GM23248 (cell line): ENCODE measurements at regions not wholly inside any gene's neighbourhood (a gene's known extent, or its start where the extent isn't known, plus 50 kb on each side); places are given as distances from the start of the nearest gene placed in this dataset.

Experiments
- DNase-seq: peaks from one replicate; pipeline ENCODE4 v3.0.0-alpha.2; 2015
- H2AFZ ChIP-seq: fragments of 200-600 bp; sonication (generic); 2 replicates; pipeline ENCODE4 v1.6.1; 2016; ENCODE audit warnings: antibody characterized with exemption
- H3F3A ChIP-seq: fragments of 200-600 bp; sonication (generic); 2 replicates; pipeline ENCODE4 v1.6.1; 2016; ENCODE audit warnings: mild to moderate bottlenecking, antibody characterized with exemption, mixed run types; ENCODE audit not compliant: insufficient read depth
- H3K27ac ChIP-seq: fragments of 200-600 bp; sonication (generic); 2 replicates; pipeline ENCODE4 v1.5.1; 2016; ENCODE audit warnings: mild to moderate bottlenecking
- H3K27me3 ChIP-seq: fragments of 200-600 bp; sonication (generic); replicated peaks from 2 replicates; pipeline ENCODE4 v1.6.1; 2016; ENCODE audit warnings: mild to moderate bottlenecking; ENCODE audit not compliant: insufficient read depth
- H3K36me3 ChIP-seq: fragments of 200-600 bp; sonication (generic); 2 replicates; pipeline ENCODE4 v1.6.1; 2016; ENCODE audit warnings: low read depth, mild to moderate bottlenecking
- H3K4me1 ChIP-seq: fragments of 200-600 bp; sonication (generic); 2 replicates; pipeline ENCODE4 v1.6.1; 2016; ENCODE audit warnings: mild to moderate bottlenecking; ENCODE audit not compliant: insufficient read depth
- H3K4me2 ChIP-seq: fragments of 200-600 bp; sonication (generic); one replicate; pipeline ENCODE4 v1.6.1; 2016; ENCODE audit warnings: mild to moderate bottlenecking; ENCODE audit not compliant: unreplicated experiment
- H3K4me3 ChIP-seq: fragments of 200-600 bp; sonication (generic); 2 replicates; pipeline ENCODE4 v1.5.1; 2016; ENCODE audit warnings: mild to moderate bottlenecking
- H3K79me2 ChIP-seq: fragments of 200-600 bp; sonication (generic); 2 replicates; pipeline ENCODE4 v1.6.1; 2016; ENCODE audit warnings: mild to moderate bottlenecking; ENCODE audit not compliant: insufficient read depth
- H3K9ac ChIP-seq: fragments of 200-600 bp; sonication (generic); 2 replicates; pipeline ENCODE4 v1.6.1; 2016; ENCODE audit warnings: mild to moderate bottlenecking
- H3K9me2 ChIP-seq: fragments of 200-600 bp; sonication (generic); 2 replicates; pipeline ENCODE4 v1.6.1; 2016; ENCODE audit warnings: mixed run types, mild to moderate bottlenecking, moderate library complexity; ENCODE audit not compliant: insufficient read depth
- H3K9me3 ChIP-seq: fragments of 200-600 bp; sonication (generic); one replicate; pipeline ENCODE4 v1.6.1; 2017; ENCODE audit warnings: low read depth
- H4K20me1 ChIP-seq: fragments of 200-600 bp; sonication (generic); 2 replicates; pipeline ENCODE4 v1.6.0; 2016; ENCODE audit not compliant: insufficient read depth
- EZH2 ChIP-seq: fragments of 200-600 bp; sonication (generic); IDR thresholded peaks from 2 replicates; pipeline ENCODE4 v1.6.1; 2018; ENCODE audit warnings: antibody characterized with exemption, mild to moderate bottlenecking; ENCODE audit not compliant: insufficient read depth, poor library complexity, severe bottlenecking
- EZH2phosphoT487 ChIP-seq: fragments of 200-600 bp; sonication (generic); IDR thresholded peaks from 2 replicates; pipeline ENCODE4 v1.6.1; 2018; ENCODE audit warnings: antibody characterized with exemption, moderate library complexity, mild to moderate bottlenecking, low read depth; ENCODE audit not compliant: insufficient read depth
- WGBS, 2 experiments: methylation state at CpG; one replicate each; pipeline ENCODE4 v1.1.6; 2015 to 2017; ENCODE audit warnings: low lambda C conversion rate in 2 of 2, low coverage in 1 of 2; ENCODE audit errors: missing lambda C conversion rate in 2 of 2; 5-methylcytosine and 5-hydroxymethylcytosine counted together
- in situ Hi-C: fragments of 300-500 bp; cut with MboI; formaldehyde crosslinking; loops from 2 replicates; pipeline ENCODE4 v1.15.0; 2020

DNA sequence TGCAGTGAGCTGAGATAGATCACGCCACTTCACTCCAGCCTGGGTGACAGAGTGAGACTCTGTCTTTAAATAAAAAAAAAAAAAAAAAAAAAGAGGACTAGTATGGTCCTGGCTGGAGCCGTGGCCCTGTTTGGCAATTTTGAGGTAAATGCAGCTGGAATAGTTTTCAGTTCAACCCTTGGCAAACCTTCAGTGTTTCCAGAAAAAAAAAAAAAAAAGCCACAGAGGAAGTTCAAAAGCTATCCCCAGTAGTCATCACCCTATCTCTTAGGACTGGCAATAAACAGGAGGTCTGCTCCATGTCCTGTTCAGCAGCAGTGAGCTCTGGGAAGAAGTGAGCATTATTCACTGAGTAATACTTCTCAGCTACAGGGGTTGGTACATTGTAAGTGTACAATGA is 56.8 kb upstream of the ERRFI1 start:
- TF ChIP-seq EZH2 (no peak), EZH2phosphoT487 (no peak)
- peak overlapping the region; percentile 31 for H3K4me2 ChIP-seq
- H3K9ac ChIP-seq: peak overlapping the region; percentile 55
- peak overlapping the region; percentile 77 for H3K27ac ChIP-seq
- H3K36me3 ChIP-seq: no peaks in the 10 kb centered on the region
- WGBS, 2 experiments: 7 to 44% methylated on average over 1 to 2 of the region's 2 CpGs
- no peak overlapping the region for H2AFZ ChIP-seq
- H3K9me3 ChIP-seq: no peaks in the 10 kb centered on the region
- no peaks in the 10 kb centered on the region for H3K27me3 ChIP-seq
- peaks cover 38% of the 10 kb centered on the region for H3K4me1 ChIP-seq
- in situ Hi-C loops: no loop called here
- peaks cover 44% of the 10 kb centered on the region for H3F3A ChIP-seq
- no peak overlapping the region for H3K4me3 ChIP-seq
- DNase-seq: peak; percentile 76
- H3K79me2 ChIP-seq: no peaks in the 10 kb centered on the region
- no peaks in the 10 kb centered on the region for H3K9me2 ChIP-seq
- H4K20me1 ChIP-seq: no peaks in the 10 kb centered on the region

DNA sequence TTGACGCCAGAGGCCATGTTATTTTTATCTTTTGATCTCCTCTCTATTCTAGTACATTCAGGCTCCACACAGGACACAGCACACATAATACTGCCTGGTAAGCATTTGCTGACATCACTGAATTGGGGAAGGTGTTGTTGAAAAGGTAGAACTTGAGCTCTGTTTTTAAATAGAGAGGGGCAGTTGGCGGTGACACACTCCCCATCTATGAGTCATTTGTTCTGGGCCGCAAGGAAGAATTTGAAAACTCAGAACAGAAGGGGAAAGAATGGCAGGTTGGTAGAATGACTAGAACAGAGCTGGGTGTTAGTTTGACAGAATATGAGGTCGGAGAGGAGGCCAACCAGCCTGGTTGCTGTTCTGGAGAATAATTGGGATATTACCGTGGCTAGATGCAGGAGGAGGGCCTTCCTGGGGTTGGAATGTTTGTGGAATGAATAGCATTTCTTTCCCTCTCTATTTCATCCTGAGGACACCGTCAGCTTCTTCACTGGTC is 52.1 kb upstream of the ERRFI1 start:
- Histone ChIP-seq H3F3A (peaks cover 43% of the 10 kb centered on the region), H3K36me3 (no peaks in the 10 kb centered on the region), H3K27ac (peak overlapping the region; percentile 70), H3K9me2 (no peaks in the 10 kb centered on the region), H3K79me2 (no peaks in the 10 kb centered on the region), H3K9ac (peak overlapping the region; percentile 29), H3K4me3 (no peak overlapping the region; the same call in 1 of the 2 replicates), H3K4me2 (peak overlapping the region; percentile 48), H3K9me3 (no peaks in the 10 kb centered on the region), H3K27me3 (no peaks in the 10 kb centered on the region), H2AFZ (no peak overlapping the region), H3K4me1 (peaks cover 48% of the 10 kb centered on the region), H4K20me1 (no peaks in the 10 kb centered on the region)
- peak; percentile 80 for DNase-seq
- in situ Hi-C loops: no loop called here
- 22 to 24% methylated on average over 6 of the region's 6 CpGs for WGBS, 2 experiments
- no peak for TF ChIP-seq EZH2phosphoT487
- no peak for TF ChIP-seq EZH2

DNA sequence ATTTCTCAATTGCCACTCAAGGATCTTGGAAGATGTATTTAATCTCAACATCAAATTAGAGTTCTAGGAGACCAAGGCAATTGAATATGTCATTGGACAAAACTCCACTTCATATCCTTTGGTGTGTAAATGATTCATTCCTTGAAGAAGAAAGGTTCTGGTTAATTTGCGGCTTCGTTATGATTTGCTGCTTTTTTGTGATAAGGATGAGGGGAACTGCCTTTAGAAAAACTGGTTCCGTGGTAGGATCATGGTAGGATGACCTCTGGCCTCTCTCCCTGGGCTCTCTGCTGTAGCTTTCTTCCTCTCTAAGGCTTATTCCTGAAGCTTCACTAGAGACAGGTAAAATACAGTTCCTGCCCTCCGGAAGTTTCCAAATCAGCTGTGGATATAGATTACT is 51.5 kb upstream of the ERRFI1 start:
- no peak overlapping the region for H2AFZ ChIP-seq
- TF ChIP-seq EZH2phosphoT487 (no peak), EZH2 (no peak)
- 83 to 88% methylated on average over 4 of the region's 4 CpGs for WGBS, 2 experiments

DNA sequence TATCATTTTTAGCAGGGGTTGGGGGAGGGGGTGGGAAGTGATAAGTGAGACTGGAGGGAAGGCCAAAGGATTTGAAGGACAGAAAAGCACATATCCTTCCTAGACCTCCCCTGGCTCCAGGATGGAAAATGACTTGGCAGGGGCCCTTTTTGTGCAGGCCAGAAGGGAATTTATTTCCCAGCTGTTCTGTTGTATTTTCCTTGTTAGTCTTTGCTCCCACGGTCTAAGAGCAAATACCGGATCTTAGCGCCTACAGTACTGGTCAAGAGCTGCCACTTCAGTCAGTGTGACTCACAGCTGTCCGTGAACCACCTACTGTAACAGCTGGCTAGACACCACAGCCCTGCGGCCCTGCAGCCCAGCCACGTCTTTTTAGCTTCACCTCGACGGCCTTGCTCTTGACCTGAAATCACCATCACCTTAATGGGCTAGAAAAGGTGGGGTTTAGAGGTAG is 51.0 kb upstream of the ERRFI1 start:
- Histone ChIP-seq H4K20me1 (no peaks in the 10 kb centered on the region), H3K9ac (peak overlapping the region; percentile 29; the same call in 1 of the 2 replicates), H2AFZ (no peak overlapping the region), H3K27me3 (no peaks in the 10 kb centered on the region), H3F3A (peaks cover 32% of the 10 kb centered on the region), H3K79me2 (no peaks in the 10 kb centered on the region), H3K9me3 (no peaks in the 10 kb centered on the region), H3K4me3 (no peak overlapping the region), H3K27ac (peak overlapping the region; percentile 70), H3K4me1 (peaks cover 39% of the 10 kb centered on the region), H3K9me2 (no peaks in the 10 kb centered on the region), H3K4me2 (peak overlapping the region; percentile 48), H3K36me3 (no peaks in the 10 kb centered on the region)
- in situ Hi-C loops: no loop called here
- peak; percentile 97 for DNase-seq
- no peak for TF ChIP-seq EZH2phosphoT487
- no peak for TF ChIP-seq EZH2
- 12 to 13% methylated on average over 8 of the region's 8 CpGs for WGBS, 2 experiments

More for the DNA sequence above, 51.5 kb upstream of the ERRFI1 start:
- no peaks in the 10 kb centered on the region for H3K79me2 ChIP-seq
- H3K4me3 ChIP-seq: no peak overlapping the region
- peak overlapping the region; percentile 70 for H3K27ac ChIP-seq
- no peaks in the 10 kb centered on the region for H4K20me1 ChIP-seq
- no peaks in the 10 kb centered on the region for H3K9me2 ChIP-seq
- DNase-seq: no peak
- peak overlapping the region; percentile 48 for H3K4me2 ChIP-seq
- H3K9ac ChIP-seq: peak overlapping the region; percentile 29; the same call in 1 of the 2 replicates
- no peaks in the 10 kb centered on the region for H3K36me3 ChIP-seq
- no peaks in the 10 kb centered on the region for H3K9me3 ChIP-seq
- H3K27me3 ChIP-seq: no peaks in the 10 kb centered on the region
- H3F3A ChIP-seq: peaks cover 37% of the 10 kb centered on the region
- H3K4me1 ChIP-seq: peaks cover 42% of the 10 kb centered on the region
- in situ Hi-C loops: no loop called here
